HG02642 (cell line): ENCODE measurements at regions not wholly inside any gene's neighbourhood (a gene's known extent, or its start where the extent isn't known, plus 50 kb on each side); places are given as distances from the start of the nearest gene placed in this dataset.
"Not testable (repeated sequence)": the region's sequence is repeated elsewhere in the genome, so short reads cannot be mapped to it uniquely, and the experiment has no call there.

Experiments used
- ATAC-seq: cut with Tn5 transposase; IDR thresholded peaks from one replicate; pipeline ENCODE4 v1.9.1; 2021; ENCODE audit warnings: mild to moderate bottlenecking; ENCODE audit not compliant: unreplicated experiment, poor library complexity

- ATAC-seq = no peak
Observed at GRCh38 chr3:88282528-88283241, 132.9 kb downstream of the C3orf38 start.

GRCh38 chr3:88283242-88283592 is 133.5 kb downstream of the C3orf38 start:
- no peak for ATAC-seq

DNA sequence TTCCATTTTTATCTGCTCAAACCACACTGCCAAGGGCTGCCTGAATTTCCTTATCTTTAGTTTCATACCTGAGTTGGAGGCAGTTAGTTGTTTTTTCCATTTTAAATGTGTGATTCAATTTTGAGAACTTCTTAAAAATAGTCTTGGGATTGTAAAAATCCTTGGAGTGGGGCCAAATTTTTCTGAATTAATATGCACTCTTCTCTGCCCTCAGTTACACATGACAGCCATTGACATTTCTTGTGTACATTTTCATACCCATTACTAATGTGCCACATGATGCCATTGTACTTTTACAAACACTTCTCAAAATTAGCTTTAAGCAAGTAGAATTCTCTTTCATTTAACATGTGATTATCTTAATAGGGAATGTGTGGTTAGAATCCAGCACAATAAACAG is 141.7 kb downstream of the C3orf38 start:
- no peak for ATAC-seq

DNA sequence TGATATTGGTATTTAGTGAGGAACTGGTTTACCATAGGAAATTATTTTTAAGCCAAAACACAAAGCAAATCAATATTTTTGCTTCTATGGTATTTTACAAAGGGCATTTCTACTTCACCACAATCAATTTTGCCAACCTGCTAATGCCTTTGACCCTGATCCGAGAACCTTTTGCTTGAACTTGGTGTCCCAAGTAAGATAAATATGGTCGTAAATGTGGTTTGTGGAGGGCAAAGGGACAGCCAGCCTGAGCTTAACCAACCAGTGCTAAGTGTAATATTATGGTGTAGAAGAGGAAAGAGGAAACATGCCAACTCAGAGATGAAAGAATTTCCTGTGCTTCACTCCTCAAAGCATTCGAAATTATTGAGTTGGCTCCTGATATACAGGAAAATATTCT is 148.4 kb downstream of the C3orf38 start:
- ATAC-seq = no peak

DNA sequence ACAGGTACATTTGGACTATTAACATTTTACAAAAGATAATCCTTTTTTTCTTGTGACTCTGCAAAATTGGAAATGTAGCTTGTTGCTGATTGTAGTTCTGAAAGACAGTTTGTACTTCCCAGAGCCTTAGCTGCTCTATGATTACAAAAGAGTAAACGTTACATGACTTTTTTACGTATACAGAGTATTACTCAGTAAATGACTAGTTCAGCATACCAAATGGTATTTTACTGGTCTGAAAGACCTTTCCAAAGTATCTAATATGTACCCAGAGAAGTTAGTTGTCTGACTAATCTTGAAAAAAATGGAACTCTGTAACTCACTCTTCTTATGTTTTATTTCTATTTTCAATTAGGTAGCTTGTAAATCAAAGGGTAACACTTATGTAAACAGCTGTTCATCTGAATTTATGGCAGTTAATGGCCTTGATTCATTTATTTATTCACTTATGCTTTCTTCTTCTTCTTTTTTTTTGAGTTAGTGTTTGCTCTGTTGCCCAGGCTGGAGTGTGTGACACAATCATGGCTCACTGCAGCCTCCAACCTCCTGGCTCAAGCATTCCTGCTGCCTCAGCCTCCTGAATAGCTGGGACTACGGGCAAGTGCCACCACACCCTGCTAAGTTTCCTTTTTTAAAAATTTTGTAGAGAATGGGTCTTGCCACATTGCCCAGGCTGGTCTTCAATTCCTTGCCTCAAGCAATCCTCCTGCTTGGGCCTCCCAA is 151.7 kb downstream of the C3orf38 start:
- no peak for ATAC-seq

DNA sequence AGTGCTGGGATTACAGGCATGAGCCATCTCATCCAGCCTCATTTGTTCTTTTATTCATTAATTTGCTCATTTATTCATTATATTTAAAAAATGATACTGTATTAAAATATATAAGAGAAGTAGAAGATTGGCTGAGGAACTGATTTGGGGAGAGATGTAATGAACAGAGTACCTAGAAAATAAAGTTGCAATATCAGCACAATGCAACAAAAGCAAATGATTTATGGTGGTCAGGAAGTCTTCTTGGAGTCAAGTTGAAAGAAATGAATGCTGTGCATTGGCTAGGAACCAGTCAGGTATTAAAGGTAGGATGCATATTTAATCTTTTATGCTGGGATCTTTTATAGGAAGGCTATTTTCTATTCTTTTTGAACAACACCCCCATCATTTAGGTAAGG is 152.2 kb downstream of the C3orf38 start:
- no peak for ATAC-seq

GRCh38 chr3:88303331-88303904 is 153.7 kb downstream of the C3orf38 start:
- ATAC-seq = not testable (repeated sequence)

DNA sequence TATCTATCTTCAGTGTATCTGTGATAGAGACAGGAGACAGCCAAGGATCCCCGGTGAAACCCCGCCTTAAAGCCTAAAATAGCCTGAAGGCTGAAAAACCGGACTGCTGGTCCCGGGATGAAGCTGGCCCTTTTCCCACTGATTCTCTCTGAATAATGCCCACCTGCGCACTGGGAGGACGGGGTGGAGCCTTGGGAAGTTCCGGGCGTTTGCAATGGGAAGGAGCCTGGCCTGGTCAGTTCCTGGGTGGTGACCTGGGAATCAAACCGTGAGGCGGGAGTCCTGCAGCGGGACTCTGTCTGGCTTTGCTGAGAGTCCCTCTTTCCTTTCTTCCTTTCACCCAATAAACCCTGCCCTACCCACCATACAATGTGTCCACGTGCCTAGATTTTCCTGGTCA is 157.9 kb downstream of the C3orf38 start:
- ATAC-seq = no peak

GRCh38 chr3:88311826-88312225 is 162.1 kb downstream of the C3orf38 start:
- no peak for ATAC-seq

DNA sequence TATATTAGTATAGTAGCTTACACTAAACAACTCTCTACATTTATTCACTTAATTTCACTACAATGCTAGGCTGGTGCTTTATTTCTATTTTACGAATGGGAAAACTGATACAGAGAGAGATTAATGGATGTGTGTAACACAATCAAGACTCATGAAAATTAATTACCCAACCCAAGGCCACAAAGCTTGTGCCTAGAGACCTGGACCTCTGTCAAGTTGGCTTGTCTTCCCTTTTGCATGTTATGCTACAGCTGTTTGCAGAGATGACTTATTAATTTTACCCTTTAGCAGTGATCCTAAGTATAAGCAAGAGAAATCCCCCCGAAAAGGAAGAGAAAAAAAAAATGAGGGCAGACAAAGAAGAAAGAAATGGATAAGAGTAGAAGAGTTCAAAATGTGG is 162.5 kb downstream of the C3orf38 start:
- ATAC-seq = no peak

DNA sequence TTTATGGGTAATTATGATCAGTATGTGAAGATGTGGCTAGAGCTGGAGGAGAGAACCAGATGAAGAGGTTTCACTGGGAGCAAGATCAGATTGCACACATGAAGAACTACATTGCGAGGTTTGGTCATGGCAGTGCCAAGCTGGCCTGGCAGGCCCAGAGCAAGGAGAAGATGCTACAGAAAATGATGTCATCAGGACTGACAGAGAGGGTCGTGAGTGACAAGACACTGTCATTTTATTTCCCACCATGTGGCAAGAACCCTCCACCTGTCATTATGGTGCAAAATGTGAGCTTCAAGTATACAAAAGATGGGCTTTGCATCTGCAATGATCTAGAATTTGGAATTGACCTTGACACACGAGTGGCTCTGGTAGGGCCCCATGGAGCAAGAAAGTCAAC is 168.3 kb downstream of the C3orf38 start:
- no peak for ATAC-seq

DNA sequence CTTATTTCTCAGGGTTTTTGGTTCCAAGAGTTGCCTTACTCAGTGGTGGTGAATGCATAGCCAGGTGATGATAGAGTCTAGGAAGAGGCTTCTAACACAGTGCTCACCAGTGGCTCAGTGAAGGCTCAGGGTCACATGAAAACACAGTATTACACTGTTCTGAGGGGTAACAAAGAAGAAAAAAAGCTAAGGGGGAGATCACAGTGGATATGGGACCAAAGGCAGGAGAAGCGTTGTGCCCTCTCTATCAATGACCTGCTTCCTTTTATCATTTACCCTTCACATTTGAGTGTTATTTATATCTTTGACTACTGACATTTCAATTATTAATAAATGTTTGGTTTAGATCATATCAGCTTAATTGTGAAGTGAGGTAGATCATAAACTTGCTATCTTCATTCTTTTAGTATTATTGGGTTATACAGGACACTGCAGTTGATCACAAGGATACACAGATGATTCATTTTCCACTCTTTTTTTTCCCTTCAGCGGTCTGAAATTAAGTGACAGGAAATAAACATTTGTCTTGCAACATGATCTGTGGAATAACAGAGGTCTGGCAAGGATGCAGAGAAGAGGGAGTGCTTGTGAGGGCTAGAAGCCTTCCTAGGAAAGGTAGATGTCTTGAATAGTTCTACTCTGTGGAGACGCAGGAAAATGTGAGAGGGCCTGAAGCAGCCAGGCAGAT is 171.7 kb downstream of the C3orf38 start:
- ATAC-seq = no peak

DNA sequence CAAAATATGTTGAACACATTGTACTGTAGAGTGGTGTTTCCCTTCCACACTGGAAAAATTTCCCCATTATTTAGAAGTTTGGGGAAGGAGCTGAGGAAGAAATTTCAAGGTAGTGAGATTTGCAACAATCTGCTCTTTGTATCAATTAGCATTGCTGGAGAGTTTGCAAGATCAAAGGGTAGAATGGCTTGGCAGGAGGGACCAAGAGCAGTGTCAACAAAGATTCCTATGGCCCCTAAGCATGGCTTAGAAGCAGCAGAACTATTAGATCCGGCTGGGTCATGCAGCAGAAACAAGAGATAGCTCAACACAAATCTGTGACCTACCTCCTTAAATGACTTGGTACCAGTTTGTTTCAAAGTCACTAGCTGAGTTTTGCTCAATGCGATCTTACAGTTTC is 175.0 kb downstream of the C3orf38 start:
- no peak for ATAC-seq

- no peak for ATAC-seq
Observed at GRCh38 chr3:88334187-88334868, 184.6 kb downstream of the C3orf38 start.

GRCh38 chr3:88336894-88337293 is 187.1 kb downstream of the C3orf38 start:
- no peak for ATAC-seq

DNA sequence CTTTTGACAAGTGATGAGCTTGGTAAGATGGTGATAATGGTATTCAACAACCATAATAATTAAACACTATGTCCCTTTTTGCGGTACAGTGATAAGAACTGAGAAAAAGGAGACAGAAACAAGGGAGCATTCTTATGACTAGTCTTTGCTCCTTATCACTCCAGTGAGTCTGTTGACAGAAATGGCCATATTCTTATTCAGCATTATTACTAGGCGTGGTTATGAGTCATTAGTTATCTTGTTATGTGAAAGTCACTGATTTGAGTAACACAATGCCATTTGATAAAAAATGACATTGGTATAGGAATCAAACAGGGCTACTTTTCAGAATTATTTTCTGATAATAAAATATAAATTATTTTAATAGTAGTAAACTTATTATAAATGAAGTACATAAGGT is 193.5 kb downstream of the C3orf38 start:
- ATAC-seq = no peak

DNA sequence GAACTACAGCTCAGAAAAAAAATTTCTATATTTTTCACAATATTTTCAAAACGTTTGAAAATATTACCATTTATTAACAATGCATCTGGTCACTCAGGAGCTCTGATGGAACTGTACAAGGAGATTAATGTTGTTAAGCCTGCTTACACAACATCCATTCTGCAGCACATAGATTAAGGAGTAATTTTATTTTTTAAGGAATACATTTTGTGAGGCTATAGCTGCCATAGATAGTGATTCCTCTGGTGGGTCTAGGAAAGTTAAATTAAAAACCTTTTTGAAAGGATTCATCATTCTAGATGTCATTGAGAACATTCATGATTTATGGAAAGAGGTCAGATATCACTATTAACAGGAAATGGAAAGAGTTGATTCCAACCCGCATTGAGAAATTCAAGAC is 196.9 kb downstream of the C3orf38 start:
- ATAC-seq = no peak

- ATAC-seq = no peak
Observed at GRCh38 chr3:88362428-88362827, 212.7 kb downstream of the C3orf38 start.

- ATAC-seq = no peak
Observed at GRCh38 chr3:88364926-88365325, 215.2 kb downstream of the C3orf38 start.

DNA sequence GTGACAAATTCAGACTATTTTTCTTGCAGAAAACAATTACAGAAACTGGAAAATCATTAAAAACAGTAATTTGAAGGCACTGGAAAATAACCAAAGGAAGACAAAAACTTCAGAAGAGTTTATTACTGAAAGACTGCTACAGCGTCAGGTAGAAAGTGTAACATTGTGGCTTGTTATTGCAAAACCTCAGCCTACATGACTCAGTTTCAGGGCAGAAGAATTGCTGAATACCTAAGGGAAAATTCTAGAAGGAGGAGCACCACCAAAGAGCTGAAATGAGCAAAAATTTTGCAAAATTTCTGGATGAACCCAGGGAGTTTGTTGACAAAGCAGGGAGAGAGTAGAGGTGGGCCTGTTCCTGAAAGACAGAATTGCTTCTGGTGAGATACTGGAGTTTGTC is 219.6 kb downstream of the C3orf38 start:
- ATAC-seq = no peak

GRCh38 chr3:88369767-88370166 is 220.0 kb downstream of the C3orf38 start:
- ATAC-seq = no peak
